Esophagus muscularis mucosa (tissue), 4 donors: ENCODE measurements at regions not wholly inside any gene's neighbourhood (a gene's known extent, or its start where the extent isn't known, plus 50 kb on each side); places are given as distances from the start of the nearest gene placed in this dataset.

Experiments
- DNase-seq: peaks from one replicate; pipeline ENCODE4 v3.0.0-alpha.2; 2017; ENCODE audit errors: extremely low spot score
- H3K27ac ChIP-seq, 4 donors: fragments of 200-600 bp; sonication (generic); replicated peaks in 1 of 4; 1 replicate in 3 of 4; 2 replicates in 1 of 4; pipeline ENCODE4 v1.5.1; 2016 to 2019; ENCODE audit warnings: mild to moderate bottlenecking in 1 of 4
- H3K27me3 ChIP-seq, 4 donors: fragments of 200-600 bp; sonication (generic); one replicate each; pipeline versions ENCODE4 v1.5.1 to v1.6.0; 2016 to 2019
- H3K36me3 ChIP-seq, 4 donors: fragments of 200-600 bp; sonication (generic); one replicate each; pipeline ENCODE4 v1.5.1; 2016 to 2019
- H3K4me1 ChIP-seq, 4 donors: fragments of 200-600 bp; sonication (generic); one replicate each; pipeline ENCODE4 v1.5.1; 2016 to 2019
- H3K4me3 ChIP-seq, 4 donors: fragments of 200-600 bp; sonication (generic); 1 replicate in 2 of 4; 2 replicates in 2 of 4; pipeline ENCODE4 v1.5.1; 2016 to 2019; ENCODE audit warnings: mild to moderate bottlenecking in 4 of 4, moderate library complexity in 1 of 4
- H3K9me3 ChIP-seq, 4 donors: fragments of 200-600 bp; sonication (generic); 1 replicate in 3 of 4; 2 replicates in 1 of 4; pipeline ENCODE4 v1.5.1; 2016 to 2019
- EP300 ChIP-seq: sonication (generic); formaldehyde crosslinking; IDR thresholded peaks from one replicate; pipeline ENCODE4 v1.6.1; 2017; ENCODE audit warnings: antibody characterized with exemption
- POLR2A ChIP-seq: fragments of 450-650 bp; IDR thresholded peaks from one replicate; pipeline ENCODE4 v1.6.1; 2017; ENCODE audit warnings: antibody characterized with exemption, moderate library complexity, mild to moderate bottlenecking, low read depth
- POLR2AphosphoS5 ChIP-seq, 2 donors: sonication (generic); formaldehyde crosslinking; IDR thresholded peaks; one replicate each; pipeline ENCODE4 v1.6.1; 2017; ENCODE audit warnings: antibody characterized with exemption in 2 of 2
- WGBS: methylation state at CpG from one replicate; pipeline ENCODE4 v1.1.5; 2018; 5-methylcytosine and 5-hydroxymethylcytosine counted together
- intact Hi-C: fragments of 100-400 bp; cut with DNase I; formaldehyde crosslinking; loops from one replicate; pipeline ENCODE4 v1.15.1; 2023
- TF ChIP-seq, protein P1 (sequence below), 3 experiments: fragments of 200-600 bp in 2 of 3; fragments of 450-650 bp in 1 of 3; sonication (generic) in 2 of 3; IDR thresholded peaks; one replicate each; pipeline ENCODE4 v1.5.1; 2017 to 2019; ENCODE audit warnings: antibody characterized with exemption in 3 of 3, mild to moderate bottlenecking in 2 of 3, moderate library complexity in 1 of 3

- no peak for TF ChIP-seq POLR2AphosphoS5 (IDR thresholded peaks at IDR 0.05)
- no peak for TF ChIP-seq EP300
- TF ChIP-seq, protein P1, sequence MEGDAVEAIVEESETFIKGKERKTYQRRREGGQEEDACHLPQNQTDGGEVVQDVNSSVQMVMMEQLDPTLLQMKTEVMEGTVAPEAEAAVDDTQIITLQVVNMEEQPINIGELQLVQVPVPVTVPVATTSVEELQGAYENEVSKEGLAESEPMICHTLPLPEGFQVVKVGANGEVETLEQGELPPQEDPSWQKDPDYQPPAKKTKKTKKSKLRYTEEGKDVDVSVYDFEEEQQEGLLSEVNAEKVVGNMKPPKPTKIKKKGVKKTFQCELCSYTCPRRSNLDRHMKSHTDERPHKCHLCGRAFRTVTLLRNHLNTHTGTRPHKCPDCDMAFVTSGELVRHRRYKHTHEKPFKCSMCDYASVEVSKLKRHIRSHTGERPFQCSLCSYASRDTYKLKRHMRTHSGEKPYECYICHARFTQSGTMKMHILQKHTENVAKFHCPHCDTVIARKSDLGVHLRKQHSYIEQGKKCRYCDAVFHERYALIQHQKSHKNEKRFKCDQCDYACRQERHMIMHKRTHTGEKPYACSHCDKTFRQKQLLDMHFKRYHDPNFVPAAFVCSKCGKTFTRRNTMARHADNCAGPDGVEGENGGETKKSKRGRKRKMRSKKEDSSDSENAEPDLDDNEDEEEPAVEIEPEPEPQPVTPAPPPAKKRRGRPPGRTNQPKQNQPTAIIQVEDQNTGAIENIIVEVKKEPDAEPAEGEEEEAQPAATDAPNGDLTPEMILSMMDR (IDR thresholded peaks at IDR 0.05): no peak
- no peak for TF ChIP-seq POLR2A
- Histone ChIP-seq H3K4me3 (no peak overlapping the region), H3K4me1 (no peaks in the 10 kb centered on the region), H3K27me3 (no peaks in the 10 kb centered on the region), H3K36me3 (no peaks in the 10 kb centered on the region), H3K27ac (no peak overlapping the region), H3K9me3 (no peaks in the 10 kb centered on the region)
- 74% methylated on average over 1 of the region's 1 CpG for WGBS
- DNase-seq: no peak
- intact Hi-C loops: no loop called here
Observed at GRCh38 chr12:77710209-77710608, 120.5 kb upstream of the NAV3 start.

DNA sequence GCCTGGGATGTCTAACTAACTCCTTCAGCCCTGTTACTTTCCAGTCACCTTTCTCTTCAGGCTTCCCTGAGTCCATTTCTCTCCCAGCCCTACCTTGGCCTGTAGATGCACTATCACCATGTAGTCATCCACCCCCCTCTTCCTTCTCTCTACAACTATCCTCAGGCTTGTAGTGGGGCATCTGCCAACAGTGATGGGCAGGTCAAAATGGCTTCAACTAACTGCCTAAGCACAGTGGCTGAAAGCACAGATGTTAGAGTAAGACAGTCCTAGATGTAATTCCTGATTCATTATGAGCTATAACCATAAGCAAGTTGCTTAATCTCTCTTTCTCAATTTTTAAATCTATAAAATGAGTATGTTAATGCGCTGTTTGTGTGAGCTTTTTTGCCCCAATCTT is 133.6 kb upstream of the NAV3 start:
- no peak overlapping the region for H3K27ac ChIP-seq
- no peak overlapping the region for H3K4me3 ChIP-seq
- no peaks in the 10 kb centered on the region for H3K4me1 ChIP-seq
- intact Hi-C loops: no loop called here
- no peaks in the 10 kb centered on the region for H3K36me3 ChIP-seq
- DNase-seq: no peak
- no peaks in the 10 kb centered on the region for H3K27me3 ChIP-seq
- no peaks in the 10 kb centered on the region for H3K9me3 ChIP-seq
- 100% methylated on average over 1 of the region's 1 CpG for WGBS
- TF ChIP-seq, protein P1 (IDR thresholded peaks at IDR 0.05): no peak
- TF ChIP-seq POLR2AphosphoS5 (IDR thresholded peaks at IDR 0.05): no peak
- no peak for TF ChIP-seq POLR2A

GRCh38 chr12:77696183-77696582 is 134.5 kb upstream of the NAV3 start:
- no peaks in the 10 kb centered on the region for H3K36me3 ChIP-seq
- WGBS: 70% methylated on average over 2 of the region's 2 CpGs
- no peaks in the 10 kb centered on the region for H3K4me1 ChIP-seq
- no peak for TF ChIP-seq POLR2AphosphoS5 (IDR thresholded peaks at IDR 0.05)
- no peak for TF ChIP-seq POLR2A
- TF ChIP-seq, protein P1 (IDR thresholded peaks at IDR 0.05): no peak
- no peak for TF ChIP-seq EP300
- DNase-seq: no peak
- intact Hi-C loops: no loop called here
- no peak overlapping the region for H3K4me3 ChIP-seq
- H3K27ac ChIP-seq: no peak overlapping the region
- H3K27me3 ChIP-seq: no peaks in the 10 kb centered on the region
- H3K9me3 ChIP-seq: no peaks in the 10 kb centered on the region

DNA sequence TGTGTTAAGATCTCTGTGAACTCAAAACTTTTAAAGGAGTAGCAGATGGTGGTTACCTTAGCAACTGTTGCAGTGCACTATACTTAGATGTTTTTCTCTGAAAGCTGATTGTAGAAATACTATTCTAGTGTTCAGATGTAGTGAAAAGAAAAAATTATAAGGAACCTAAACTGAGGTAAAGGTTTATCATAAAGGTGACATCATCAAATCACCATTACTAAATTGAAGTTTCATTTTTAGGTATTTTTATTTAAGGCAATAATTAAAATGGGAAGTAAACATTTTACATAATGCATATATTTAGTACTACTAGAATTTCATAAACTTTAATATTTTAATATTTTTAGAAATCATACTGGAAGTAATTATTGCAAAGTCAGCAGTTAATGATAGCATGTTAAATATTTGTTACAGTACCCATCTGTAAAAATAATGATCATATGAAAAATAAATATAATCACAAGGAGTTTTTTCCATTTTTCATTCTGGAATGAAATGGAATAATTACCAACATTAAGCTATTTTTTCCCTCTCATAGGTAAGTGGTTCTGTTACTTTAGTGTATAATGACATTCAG is 141.1 kb upstream of the NAV3 start:
- Histone ChIP-seq H3K27me3 (no peaks in the 10 kb centered on the region), H3K9me3 (no peaks in the 10 kb centered on the region), H3K4me3 (no peak overlapping the region), H3K36me3 (no peaks in the 10 kb centered on the region), H3K27ac (no peak overlapping the region), H3K4me1 (no peaks in the 10 kb centered on the region)
- no peak for TF ChIP-seq EP300
- TF ChIP-seq, protein P1 (IDR thresholded peaks at IDR 0.05): no peak
- no peak for TF ChIP-seq POLR2AphosphoS5 (IDR thresholded peaks at IDR 0.05)
- TF ChIP-seq POLR2A: no peak
- intact Hi-C loops: no loop called here
- no peak for DNase-seq

GRCh38 chr12:77687321-77687720 is 143.4 kb upstream of the NAV3 start:
- intact Hi-C loops: no loop called here
- WGBS: 71% methylated on average over 3 of the region's 3 CpGs
- Histone ChIP-seq H3K4me3 (no peak overlapping the region), H3K4me1 (no peaks in the 10 kb centered on the region), H3K36me3 (no peaks in the 10 kb centered on the region), H3K9me3 (no peaks in the 10 kb centered on the region), H3K27ac (no peak overlapping the region), H3K27me3 (no peaks in the 10 kb centered on the region)
- DNase-seq: no peak
- TF ChIP-seq POLR2A (no peak), POLR2AphosphoS5 (IDR thresholded peaks at IDR 0.05) (no peak), EP300 (no peak)
- TF ChIP-seq, protein P1 (IDR thresholded peaks at IDR 0.05): no peak
